HCT116 (cell line): ENCODE measurements at regions not wholly inside any gene's neighbourhood (a gene's known extent, or its start where the extent isn't known, plus 50 kb on each side); places are given as distances from the start of the nearest gene placed in this dataset.

ENCODE experiments used
- EZH2 ChIP-seq: fragments of 200-600 bp; sonication (generic); IDR thresholded peaks from 2 replicates; pipeline ENCODE4 v1.6.1; 2017; ENCODE audit warnings: antibody characterized with exemption, mixed run types
- EZH2phosphoT487 ChIP-seq: fragments of 200-600 bp; IDR thresholded peaks from 2 replicates; pipeline ENCODE4 v1.6.1; 2018; ENCODE audit warnings: antibody characterized with exemption, borderline replicate concordance
- FOSL1 ChIP-seq: IDR thresholded peaks from 2 replicates; pipeline ENCODE4 v1.6.1; 2012; ENCODE audit warnings: low read depth
- JUND ChIP-seq: IDR thresholded peaks from 2 replicates; pipeline ENCODE4 v1.6.1; 2012
- POLR2A ChIP-seq: IDR thresholded peaks from 2 replicates; pipeline ENCODE4 v1.7.0; 2011; ENCODE audit warnings: borderline replicate concordance; ENCODE audit not compliant: insufficient read depth, insufficient read length; ENCODE audit errors: extremely low read depth
- POLR2AphosphoS5 ChIP-seq: IDR thresholded peaks from 2 replicates; pipeline ENCODE4 v1.6.1; 2011; ENCODE audit warnings: mild to moderate bottlenecking, low read depth, low read length, moderate library complexity
- RAD21 ChIP-seq: IDR thresholded peaks from 2 replicates; pipeline ENCODE4 v1.6.1; 2012; ENCODE audit warnings: low read depth, mild to moderate bottlenecking
- SRF ChIP-seq: IDR thresholded peaks from 2 replicates; pipeline ENCODE4 v1.6.1; 2012; ENCODE audit warnings: low read depth
- YY1 ChIP-seq: IDR thresholded peaks from 2 replicates; pipeline ENCODE4 v1.6.1; 2011; ENCODE audit warnings: low read length, low read depth, moderate library complexity, mild to moderate bottlenecking; ENCODE audit not compliant: insufficient replicate concordance; ENCODE audit errors: extremely low read depth
- TF ChIP-seq, protein P1 (sequence below), 3 experiments: fragments of 200-600 bp in 1 of 3; sonication (generic) in 1 of 3; IDR thresholded peaks in 2 of 3; conservative IDR thresholded peaks in 1 of 3; 2 replicates each; pipeline ENCODE4 v1.5.1; 2012 to 2017; ENCODE audit warnings: low read depth in 2 of 3, low read length in 2 of 3, antibody characterized with exemption in 1 of 3, borderline replicate concordance in 1 of 3, control low read depth in 1 of 3, mild to moderate bottlenecking in 1 of 3, mixed read lengths in 1 of 3, mixed run types in 1 of 3, moderate library complexity in 1 of 3; ENCODE audit not compliant: insufficient read depth in 1 of 3
- TF ChIP-seq, protein P2 (sequence below): IDR thresholded peaks from 2 replicates; pipeline ENCODE4 v1.6.1; 2012

DNA sequence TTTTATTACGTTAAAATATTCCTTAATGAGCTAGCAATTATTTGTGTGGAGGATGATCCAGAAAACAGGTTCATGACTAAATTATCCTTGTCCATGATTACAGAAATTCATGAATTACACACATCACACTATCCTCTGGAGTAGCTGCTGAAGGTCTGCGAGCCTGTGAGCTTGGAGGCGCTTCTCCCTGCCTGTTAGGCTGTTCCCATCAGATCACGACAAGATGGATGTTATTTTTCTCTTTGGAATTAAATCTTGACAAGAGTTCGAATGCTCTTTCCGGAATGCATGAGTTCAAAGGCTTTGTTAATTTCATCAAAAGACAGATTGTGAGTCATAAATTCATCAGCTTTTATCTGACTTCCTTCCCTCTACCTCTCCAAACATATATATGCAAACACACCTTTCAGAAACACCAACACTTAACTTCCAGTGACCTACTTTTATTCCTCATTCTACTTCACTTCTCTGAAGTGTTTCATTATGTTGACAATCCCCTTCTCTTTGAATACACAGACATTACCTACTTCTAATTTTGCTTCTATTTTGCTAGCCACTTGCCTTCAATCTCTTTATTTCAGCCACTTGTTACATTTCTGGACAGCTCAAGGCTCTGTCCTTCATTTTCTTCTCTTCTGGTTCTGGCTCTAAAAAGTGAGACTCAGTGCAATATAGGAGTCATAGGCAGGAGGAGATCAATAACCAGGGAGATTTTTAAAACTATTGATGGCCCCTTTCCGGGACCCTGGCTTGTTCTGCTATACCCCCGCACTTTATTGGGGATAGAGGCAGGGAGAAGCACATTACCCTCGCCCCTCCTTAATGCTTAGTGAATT, 274.6 kb downstream of the BTG1 start:
- TF ChIP-seq, protein P1, sequence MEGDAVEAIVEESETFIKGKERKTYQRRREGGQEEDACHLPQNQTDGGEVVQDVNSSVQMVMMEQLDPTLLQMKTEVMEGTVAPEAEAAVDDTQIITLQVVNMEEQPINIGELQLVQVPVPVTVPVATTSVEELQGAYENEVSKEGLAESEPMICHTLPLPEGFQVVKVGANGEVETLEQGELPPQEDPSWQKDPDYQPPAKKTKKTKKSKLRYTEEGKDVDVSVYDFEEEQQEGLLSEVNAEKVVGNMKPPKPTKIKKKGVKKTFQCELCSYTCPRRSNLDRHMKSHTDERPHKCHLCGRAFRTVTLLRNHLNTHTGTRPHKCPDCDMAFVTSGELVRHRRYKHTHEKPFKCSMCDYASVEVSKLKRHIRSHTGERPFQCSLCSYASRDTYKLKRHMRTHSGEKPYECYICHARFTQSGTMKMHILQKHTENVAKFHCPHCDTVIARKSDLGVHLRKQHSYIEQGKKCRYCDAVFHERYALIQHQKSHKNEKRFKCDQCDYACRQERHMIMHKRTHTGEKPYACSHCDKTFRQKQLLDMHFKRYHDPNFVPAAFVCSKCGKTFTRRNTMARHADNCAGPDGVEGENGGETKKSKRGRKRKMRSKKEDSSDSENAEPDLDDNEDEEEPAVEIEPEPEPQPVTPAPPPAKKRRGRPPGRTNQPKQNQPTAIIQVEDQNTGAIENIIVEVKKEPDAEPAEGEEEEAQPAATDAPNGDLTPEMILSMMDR (IDR thresholded peaks at IDR 0.05 in 2 of 3, conservative IDR thresholded peaks at IDR 0.05 in 1 of 3; ENCODE audit: borderline replicate concordance in 1 of 3, insufficient read depth in 1 of 3, low read depth in 2 of 3, low read length in 2 of 3) = no peak
- TF ChIP-seq EZH2phosphoT487 = no peak
- no peak for TF ChIP-seq YY1
- no peak for TF ChIP-seq POLR2AphosphoS5
- TF ChIP-seq POLR2A = no peak
- no peak for TF ChIP-seq RAD21
- no peak for TF ChIP-seq EZH2
- TF ChIP-seq, protein P2, sequence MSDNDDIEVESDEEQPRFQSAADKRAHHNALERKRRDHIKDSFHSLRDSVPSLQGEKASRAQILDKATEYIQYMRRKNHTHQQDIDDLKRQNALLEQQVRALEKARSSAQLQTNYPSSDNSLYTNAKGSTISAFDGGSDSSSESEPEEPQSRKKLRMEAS = no peak
- no peak for TF ChIP-seq SRF
- no peak for TF ChIP-seq JUND
- TF ChIP-seq FOSL1 = no peak
